ENCODE measurements at regions not wholly inside any gene's neighbourhood (a gene's known extent, or its start where the extent isn't known, plus 50 kb on each side); places are given as distances from the start of the nearest gene placed in this dataset.

- no peak for DNase-seq (ENCODE audit: low spot score)
- intact Hi-C loops (cut with DNase I), result no loop called here
Measured at GRCh38 chr5:17879276-17879675, 245.0 kb downstream of the TAF11L14 start.

- intact Hi-C loops (cut with DNase I), result no loop called here
- no peak for DNase-seq (ENCODE audit: low spot score)
Measured at GRCh38 chr5:17880869-17881268, 246.6 kb downstream of the TAF11L14 start.

- intact Hi-C loops (cut with DNase I), result no loop called here
- DNase-seq (ENCODE audit: low spot score), result no peak
Measured at GRCh38 chr5:17882760-17883488, 248.7 kb downstream of the TAF11L14 start.

- intact Hi-C loops (cut with DNase I), result no loop called here
- no peak for DNase-seq (ENCODE audit: low spot score)
Measured at GRCh38 chr5:17888155-17888554, 253.9 kb downstream of the TAF11L14 start.

- intact Hi-C loops (cut with DNase I), result no loop called here
- DNase-seq (ENCODE audit: low spot score), result no peak
Measured at GRCh38 chr5:17890501-17890900, 256.2 kb downstream of the TAF11L14 start.

GRCh38 chr5:17891881-17892280 lies 257.6 kb downstream of the TAF11L14 start:
- DNase-seq (ENCODE audit: low spot score), result no peak
- intact Hi-C loops (cut with DNase I), result no loop called here

- no peak for DNase-seq (ENCODE audit: low spot score)
- intact Hi-C loops (cut with DNase I), result no loop called here
Measured at GRCh38 chr5:17893026-17893635, 258.9 kb downstream of the TAF11L14 start.

GRCh38 chr5:17895288-17896033 lies 261.2 kb downstream of the TAF11L14 start:
- no peak for DNase-seq (ENCODE audit: low spot score)
- intact Hi-C loops (cut with DNase I), result no loop called here

GRCh38 chr5:17896605-17897004 lies 262.3 kb downstream of the TAF11L14 start:
- DNase-seq (ENCODE audit: low spot score), result no peak
- intact Hi-C loops (cut with DNase I), result no loop called here

GRCh38 chr5:17897776-17898175 lies 263.5 kb downstream of the TAF11L14 start:
- intact Hi-C loops (cut with DNase I), result no loop called here
- DNase-seq (ENCODE audit: low spot score), result no peak

- intact Hi-C loops (cut with DNase I), result no loop called here
- no peak for DNase-seq (ENCODE audit: low spot score)
Measured at GRCh38 chr5:17898766-17899165, 264.5 kb downstream of the TAF11L14 start.

GRCh38 chr5:17907094-17907493 lies 272.8 kb downstream of the TAF11L14 start:
- intact Hi-C loops (cut with DNase I), result no loop called here
- no peak for DNase-seq (ENCODE audit: low spot score)

GRCh38 chr5:17910318-17910717 lies 276.1 kb downstream of the TAF11L14 start:
- intact Hi-C loops (cut with DNase I), result no loop called here
- no peak for DNase-seq (ENCODE audit: low spot score)

- intact Hi-C loops (cut with DNase I), result no loop called here
- no peak for DNase-seq (ENCODE audit: low spot score)
Measured at GRCh38 chr5:17912794-17913193, 278.5 kb downstream of the TAF11L14 start.

GRCh38 chr5:17916446-17916845 lies 282.2 kb downstream of the TAF11L14 start:
- DNase-seq (ENCODE audit: low spot score), result no peak
- intact Hi-C loops (cut with DNase I), result no loop called here

- DNase-seq (ENCODE audit: low spot score), result no peak
- intact Hi-C loops (cut with DNase I), result no loop called here
Measured at GRCh38 chr5:17917465-17917864, 283.2 kb downstream of the TAF11L14 start.

GRCh38 chr5:17918373-17919104 lies 284.3 kb downstream of the TAF11L14 start:
- DNase-seq (ENCODE audit: low spot score), result no peak
- intact Hi-C loops (cut with DNase I), result no loop called here

- DNase-seq (ENCODE audit: low spot score), result no peak
- intact Hi-C loops (cut with DNase I), result no loop called here
Measured at GRCh38 chr5:17925276-17925675, 291.0 kb downstream of the TAF11L14 start.

- intact Hi-C loops (cut with DNase I), result no loop called here
- DNase-seq (ENCODE audit: low spot score), result no peak
Measured at GRCh38 chr5:17928581-17928981, 294.3 kb downstream of the TAF11L14 start.

GRCh38 chr5:17929171-17929570 lies 294.9 kb downstream of the TAF11L14 start:
- intact Hi-C loops (cut with DNase I), result no loop called here
- DNase-seq (ENCODE audit: low spot score), result no peak
